Neuron (in vitro differentiated cells): ENCODE measurements at regions not wholly inside any gene's neighbourhood (a gene's known extent, or its start where the extent isn't known, plus 50 kb on each side); places are given as distances from the start of the nearest gene placed in this dataset.

Experiments used
- H2AFZ ChIP-seq: one replicate; pipeline ENCODE4 v1.6.1; 2013; ENCODE audit warnings: low read depth, mild to moderate bottlenecking, inconsistent platforms, low read length, moderate library complexity
- H3K27me3 ChIP-seq: one replicate; pipeline ENCODE4 v1.6.1; 2013; ENCODE audit warnings: low read length; ENCODE audit not compliant: insufficient read depth
- H3K36me3 ChIP-seq: one replicate; pipeline ENCODE4 v1.6.1; 2013; ENCODE audit warnings: low read length; ENCODE audit not compliant: insufficient read depth
- H3K4me1 ChIP-seq: one replicate; pipeline ENCODE4 v1.6.1; 2013; ENCODE audit warnings: low read length; ENCODE audit not compliant: insufficient read depth
- H3K4me3 ChIP-seq: 2 replicates; pipeline ENCODE4 v1.5.1; 2013; ENCODE audit warnings: mild to moderate bottlenecking, low read length, moderate library complexity
- H3K9me3 ChIP-seq: one replicate; pipeline ENCODE4 v1.6.1; 2013; ENCODE audit warnings: low read length

DNA sequence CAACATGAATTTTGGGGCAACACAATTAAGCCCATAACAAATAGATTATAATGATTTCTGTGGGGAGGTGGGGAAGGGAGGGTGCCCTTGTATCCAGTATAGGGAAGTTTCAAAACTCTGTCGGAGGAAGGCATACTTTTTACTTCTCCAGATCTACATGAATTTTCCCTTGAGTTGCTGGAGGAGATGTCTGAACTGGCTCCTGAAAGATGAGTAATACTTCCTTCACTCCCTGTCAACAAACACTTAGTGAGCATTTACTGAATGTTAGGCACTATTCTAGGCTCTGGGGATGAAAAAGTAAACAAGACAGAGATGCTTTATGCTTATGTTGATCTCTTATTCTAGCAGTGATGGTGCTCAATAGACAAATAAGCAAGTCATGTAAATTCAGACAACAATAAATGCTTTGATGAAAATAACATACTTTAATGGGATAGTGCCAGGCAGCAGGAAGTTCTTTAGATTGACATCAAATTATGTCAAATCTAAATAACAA lies 197.9 kb upstream of the ANKH start:
- Histone ChIP-seq H3K4me1 (no peaks in the 10 kb centered on the region), H3K36me3 (no peaks in the 10 kb centered on the region), H3K27me3 (no peaks in the 10 kb centered on the region), H2AFZ (no peak overlapping the region), H3K4me3 (no peak overlapping the region), H3K9me3 (no peaks in the 10 kb centered on the region)

DNA sequence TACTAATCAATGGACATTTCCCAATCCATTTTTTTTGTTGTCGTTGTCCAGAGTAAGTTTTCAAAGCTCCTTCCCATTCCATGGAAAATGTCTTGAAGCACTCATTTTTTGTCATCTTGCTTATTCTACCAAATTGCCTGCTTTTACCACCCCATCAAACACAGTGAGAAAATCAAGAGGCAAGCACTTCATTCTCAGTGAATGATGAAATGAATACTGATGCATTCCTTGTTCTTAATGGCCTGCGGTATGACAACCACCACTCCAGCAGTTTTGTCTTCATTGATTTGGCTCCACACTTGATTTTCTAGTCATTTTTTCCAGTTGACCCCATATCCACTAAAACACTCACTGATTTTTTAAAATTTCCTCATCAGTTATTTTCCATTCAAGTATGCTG lies 193.5 kb upstream of the ANKH start:
- Histone ChIP-seq H3K36me3 (no peaks in the 10 kb centered on the region), H3K9me3 (no peaks in the 10 kb centered on the region), H3K4me1 (no peaks in the 10 kb centered on the region)

DNA sequence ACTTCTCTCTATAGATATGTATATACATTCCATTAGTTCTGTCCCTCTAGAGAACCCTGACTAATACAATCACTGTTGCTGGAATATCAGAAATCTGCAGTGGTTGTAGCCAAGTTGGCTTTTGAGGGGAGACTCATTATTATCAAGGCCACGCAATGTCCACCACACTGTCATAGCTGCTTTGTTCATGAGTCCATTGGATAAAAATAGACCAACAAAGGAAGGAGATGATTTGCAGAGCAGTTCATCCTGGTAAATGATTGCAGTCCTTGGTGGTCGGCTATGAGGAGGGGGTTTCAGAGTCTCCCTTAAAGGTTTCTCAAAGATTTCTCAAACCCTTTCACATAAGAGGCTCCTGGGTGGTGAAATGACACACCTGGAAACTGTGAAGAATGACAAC lies 192.8 kb upstream of the ANKH start:
- Histone ChIP-seq H2AFZ (no peak overlapping the region), H3K36me3 (no peaks in the 10 kb centered on the region), H3K9me3 (no peaks in the 10 kb centered on the region), H3K4me1 (no peaks in the 10 kb centered on the region), H3K4me3 (no peak overlapping the region), H3K27me3 (no peaks in the 10 kb centered on the region)

More for the DNA sequence above, 193.5 kb upstream of the ANKH start:
- no peaks in the 10 kb centered on the region for H3K27me3 ChIP-seq
- H2AFZ ChIP-seq: no peak overlapping the region
- H3K4me3 ChIP-seq: no peak overlapping the region

DNA sequence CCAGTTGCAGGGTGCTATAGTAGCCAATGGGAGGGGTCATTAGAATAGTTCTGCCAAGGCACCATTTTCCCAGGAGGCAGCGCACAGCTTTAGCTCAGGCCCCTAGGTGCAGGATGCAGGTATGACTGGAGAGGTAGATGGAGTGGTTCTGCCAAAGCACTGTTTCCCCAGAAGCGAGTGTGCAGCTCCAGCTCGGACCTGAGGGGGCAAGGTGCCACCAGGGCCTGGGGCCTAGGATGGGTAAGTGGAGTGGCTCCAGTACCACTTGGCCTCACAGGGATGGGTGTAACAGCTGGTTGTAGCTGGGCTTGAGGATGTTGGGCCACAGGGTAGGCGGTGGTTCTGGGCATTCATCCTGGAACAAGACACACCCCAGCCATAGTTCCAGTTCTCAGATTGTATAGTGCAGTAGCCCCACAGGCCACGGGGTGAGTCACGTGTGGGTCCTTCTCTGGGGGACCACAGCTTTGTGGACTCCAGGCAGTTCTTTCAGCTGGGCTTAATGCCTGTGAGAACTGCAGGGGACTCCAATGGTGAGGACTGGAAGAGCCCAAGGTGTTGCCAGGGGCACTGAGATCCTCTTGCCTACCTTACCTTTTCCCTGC lies 185.5 kb upstream of the ANKH start:
- no peaks in the 10 kb centered on the region for H3K27me3 ChIP-seq
- H2AFZ ChIP-seq: no peak overlapping the region
- no peaks in the 10 kb centered on the region for H3K4me1 ChIP-seq
- H3K36me3 ChIP-seq: no peaks in the 10 kb centered on the region
- no peaks in the 10 kb centered on the region for H3K9me3 ChIP-seq
- no peak overlapping the region for H3K4me3 ChIP-seq

DNA sequence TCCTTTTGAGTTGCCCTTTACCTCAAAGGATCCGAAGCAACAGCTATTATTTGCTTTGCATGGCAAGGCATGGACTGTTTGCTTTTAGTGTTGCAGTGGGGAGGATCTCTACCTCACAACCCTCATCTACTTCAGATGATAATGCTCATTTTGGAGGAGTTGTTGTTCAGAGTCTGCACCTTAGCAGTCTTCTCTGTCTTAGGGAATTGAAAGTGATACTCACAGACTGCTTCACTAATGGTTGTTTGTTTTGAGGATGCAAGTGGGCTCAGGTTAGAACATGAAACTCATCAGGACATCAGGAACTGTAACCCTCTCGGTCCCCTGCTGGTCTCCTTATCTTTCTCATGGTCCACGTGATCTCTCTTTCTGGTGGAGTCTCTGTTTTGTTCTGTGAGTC lies 172.9 kb upstream of the ANKH start:
- H3K4me1 ChIP-seq: no peaks in the 10 kb centered on the region
- H3K36me3 ChIP-seq: no peaks in the 10 kb centered on the region
- no peaks in the 10 kb centered on the region for H3K27me3 ChIP-seq
- H3K4me3 ChIP-seq: no peak overlapping the region
- no peak overlapping the region for H2AFZ ChIP-seq
- no peaks in the 10 kb centered on the region for H3K9me3 ChIP-seq

DNA sequence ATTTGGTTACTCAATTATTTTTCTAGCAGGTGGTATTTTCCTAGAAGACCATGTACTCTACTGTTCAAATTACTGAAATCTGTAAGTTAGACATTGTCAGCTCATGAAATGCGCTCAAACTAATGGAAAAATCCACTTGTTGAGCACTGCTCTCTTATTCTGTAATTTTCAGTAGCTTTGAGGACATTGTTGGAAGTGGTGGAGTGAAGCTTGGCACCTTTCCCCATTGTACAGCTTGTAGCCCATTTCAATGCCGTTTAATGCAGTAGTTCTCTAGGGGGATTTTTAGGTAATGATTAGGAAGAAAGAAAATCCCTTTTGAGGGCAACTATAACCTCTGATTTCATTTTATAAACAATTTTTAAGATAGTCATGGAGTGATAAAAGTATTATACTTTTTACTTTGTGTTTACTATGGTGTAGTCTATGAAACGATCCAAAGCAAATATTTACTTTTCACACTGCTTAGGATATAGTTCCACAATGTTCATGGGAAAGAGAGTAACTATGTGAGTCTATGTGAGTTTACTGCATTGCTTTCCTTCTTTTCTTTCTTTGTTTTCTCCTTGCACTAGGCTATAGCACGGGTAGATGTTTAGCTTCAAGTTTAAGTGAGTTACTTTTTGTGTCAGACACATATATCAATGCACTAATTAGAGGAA lies 165.8 kb upstream of the ANKH start:
- no peaks in the 10 kb centered on the region for H3K36me3 ChIP-seq
- H3K4me1 ChIP-seq: no peaks in the 10 kb centered on the region
- no peak overlapping the region for H2AFZ ChIP-seq
- H3K27me3 ChIP-seq: no peaks in the 10 kb centered on the region
- no peak overlapping the region for H3K4me3 ChIP-seq
- no peaks in the 10 kb centered on the region for H3K9me3 ChIP-seq

DNA sequence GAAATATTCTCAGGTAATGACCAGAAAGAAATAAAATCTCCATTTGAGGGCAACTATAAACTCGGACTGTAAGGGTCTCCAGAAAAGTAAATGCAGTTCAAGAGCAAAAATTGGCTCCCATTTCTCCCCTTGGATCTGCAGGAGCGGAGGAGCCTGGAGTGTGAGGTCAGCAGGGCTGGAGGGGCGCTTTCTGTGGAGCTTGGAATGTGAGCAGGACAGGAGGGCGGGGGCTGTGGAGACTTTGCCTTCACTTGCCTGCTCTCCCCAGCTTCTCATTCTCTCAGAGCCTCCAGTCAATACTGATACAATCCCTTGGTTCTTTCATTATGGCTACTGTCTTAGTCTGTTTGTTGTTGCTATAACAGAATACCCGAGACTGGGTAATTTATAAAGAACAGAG lies 162.8 kb upstream of the ANKH start:
- no peaks in the 10 kb centered on the region for H3K27me3 ChIP-seq
- H3K9me3 ChIP-seq: no peaks in the 10 kb centered on the region
- H2AFZ ChIP-seq: no peak overlapping the region
- H3K4me1 ChIP-seq: no peaks in the 10 kb centered on the region
- no peaks in the 10 kb centered on the region for H3K36me3 ChIP-seq
- H3K4me3 ChIP-seq: no peak overlapping the region

DNA sequence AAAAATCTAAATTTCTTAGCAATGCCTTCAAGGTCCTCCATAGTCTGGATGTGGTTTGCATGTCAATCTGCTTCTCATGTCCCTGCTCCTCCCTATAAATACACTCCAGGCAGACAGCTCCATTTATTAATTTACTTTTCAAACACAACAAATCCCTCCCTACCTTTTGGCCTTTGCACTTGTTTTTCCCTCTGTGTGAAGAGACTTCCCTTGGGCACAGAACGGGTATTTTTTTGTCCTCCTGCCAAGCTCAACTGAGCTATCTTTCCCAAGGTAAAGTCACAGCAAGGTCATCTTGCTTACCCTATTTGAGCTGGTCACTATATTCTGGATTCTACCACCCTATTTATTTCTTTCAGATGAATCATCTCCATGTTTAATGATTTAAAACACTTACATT lies 159.6 kb upstream of the ANKH start:
- Histone ChIP-seq H3K27me3 (no peaks in the 10 kb centered on the region), H3K4me3 (no peak overlapping the region), H3K36me3 (no peaks in the 10 kb centered on the region), H3K9me3 (no peaks in the 10 kb centered on the region), H2AFZ (no peak overlapping the region), H3K4me1 (no peaks in the 10 kb centered on the region)

DNA sequence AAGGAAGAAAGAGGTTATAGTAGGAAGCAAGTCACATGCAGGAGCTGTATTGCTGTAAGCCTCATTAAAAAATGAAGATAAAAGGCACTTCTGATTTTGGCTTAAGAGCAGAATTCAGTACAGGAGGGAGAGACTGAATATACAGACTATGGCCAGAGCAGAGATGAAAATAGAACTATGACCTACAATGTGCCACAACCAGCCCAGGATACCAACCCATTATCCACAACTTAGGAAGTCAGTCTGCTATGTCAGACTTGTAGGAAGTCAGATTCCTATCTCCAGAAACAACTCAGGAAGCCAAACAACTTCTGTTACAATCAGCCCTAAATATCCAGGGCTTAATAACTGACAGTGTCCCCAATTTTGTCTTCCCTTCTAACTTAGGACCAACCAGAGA lies 156.2 kb upstream of the ANKH start:
- Histone ChIP-seq H3K9me3 (no peaks in the 10 kb centered on the region), H3K4me1 (no peaks in the 10 kb centered on the region), H3K36me3 (no peaks in the 10 kb centered on the region), H3K27me3 (no peaks in the 10 kb centered on the region), H3K4me3 (no peak overlapping the region), H2AFZ (no peak overlapping the region)

DNA sequence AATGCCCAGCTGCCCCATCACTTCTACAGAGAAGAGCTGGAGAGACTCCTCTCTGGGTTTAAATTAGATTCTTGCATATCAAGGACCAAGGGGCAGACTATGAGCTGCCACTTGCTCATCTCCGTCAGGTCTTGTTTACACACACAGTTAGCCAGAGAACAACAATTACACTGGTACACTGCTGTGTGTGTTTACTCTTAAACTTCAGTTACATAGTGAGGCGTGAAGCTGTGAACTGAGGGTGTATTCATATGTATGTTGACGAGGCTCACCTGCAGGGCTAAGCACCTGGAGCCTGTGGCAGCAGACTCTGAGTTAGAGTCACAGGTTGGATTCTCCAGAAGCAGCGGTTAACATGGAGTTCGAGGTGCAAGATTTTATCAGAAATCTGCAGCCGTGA lies 155.4 kb upstream of the ANKH start:
- no peak overlapping the region for H2AFZ ChIP-seq
- no peaks in the 10 kb centered on the region for H3K36me3 ChIP-seq
- no peak overlapping the region for H3K4me3 ChIP-seq
- H3K4me1 ChIP-seq: no peaks in the 10 kb centered on the region
- H3K9me3 ChIP-seq: no peaks in the 10 kb centered on the region
- H3K27me3 ChIP-seq: no peaks in the 10 kb centered on the region

DNA sequence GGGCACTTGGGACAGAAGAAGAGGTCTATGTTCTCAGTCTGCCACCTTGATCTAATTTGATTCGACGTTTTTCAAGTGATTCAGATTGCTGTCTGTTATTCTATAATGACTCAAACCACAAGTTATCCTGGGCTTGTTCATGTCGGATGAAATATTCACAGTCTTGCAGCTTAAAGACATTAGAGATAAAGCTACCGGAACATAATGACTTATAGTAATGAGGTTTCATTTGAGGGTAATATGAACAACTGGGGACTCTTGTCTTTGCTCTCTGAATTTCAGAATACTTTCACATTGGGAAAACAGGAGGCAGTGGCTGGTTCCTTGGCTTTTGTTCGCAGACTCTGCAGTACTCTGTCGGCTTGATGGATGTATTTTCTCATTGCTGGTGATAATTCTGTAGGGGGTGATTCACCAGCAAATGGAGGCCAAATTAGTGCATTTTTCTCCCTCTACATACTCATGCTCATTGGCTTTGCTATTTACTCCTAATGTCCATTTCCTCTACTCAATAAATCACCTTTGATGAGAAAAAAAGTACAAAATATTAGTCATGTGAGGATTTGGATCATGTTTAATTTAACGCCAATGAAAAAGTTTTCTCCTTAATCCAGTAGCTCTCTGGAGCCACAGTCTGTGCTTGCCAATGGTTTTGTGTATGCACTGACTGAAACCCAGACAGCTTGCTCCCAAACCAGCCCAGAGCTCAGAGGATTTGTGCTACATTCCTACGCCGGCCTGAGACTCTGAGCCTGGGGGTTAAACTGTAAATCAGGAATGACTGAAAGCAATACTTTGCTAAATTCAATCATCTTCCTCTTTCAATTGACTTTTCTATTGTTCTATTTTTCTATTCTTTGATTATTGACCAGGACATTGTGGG lies 154.7 kb upstream of the ANKH start:
- H3K4me3 ChIP-seq: no peak overlapping the region
- no peaks in the 10 kb centered on the region for H3K27me3 ChIP-seq
- H2AFZ ChIP-seq: no peak overlapping the region

DNA sequence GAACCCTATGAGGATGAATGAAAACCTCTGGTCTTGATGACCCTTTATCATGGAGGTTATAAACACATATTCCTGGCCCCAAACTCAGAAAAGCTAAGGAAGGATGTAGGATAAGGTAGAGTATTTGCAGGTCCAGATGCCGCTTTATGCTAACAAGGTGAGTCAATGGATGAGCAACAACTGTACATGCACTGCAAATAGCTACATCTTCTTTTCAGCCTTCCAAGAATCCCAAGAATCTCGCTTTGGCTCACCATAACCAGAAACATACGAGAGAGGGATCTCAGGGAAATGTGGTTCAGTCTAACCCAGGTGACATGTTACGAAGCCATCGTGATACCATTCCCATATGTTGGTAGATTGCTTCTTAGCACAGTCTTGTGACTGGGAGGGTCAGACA lies 152.3 kb upstream of the ANKH start:
- H3K36me3 ChIP-seq: no peaks in the 10 kb centered on the region
- H3K27me3 ChIP-seq: no peaks in the 10 kb centered on the region
- no peak overlapping the region for H3K4me3 ChIP-seq
- peaks cover 11% of the 10 kb centered on the region for H3K4me1 ChIP-seq
- no peak overlapping the region for H2AFZ ChIP-seq
- no peaks in the 10 kb centered on the region for H3K9me3 ChIP-seq

More for the DNA sequence above, 154.7 kb upstream of the ANKH start:
- Histone ChIP-seq H3K9me3 (no peaks in the 10 kb centered on the region), H3K4me1 (peaks cover 4% of the 10 kb centered on the region), H3K36me3 (no peaks in the 10 kb centered on the region)

DNA sequence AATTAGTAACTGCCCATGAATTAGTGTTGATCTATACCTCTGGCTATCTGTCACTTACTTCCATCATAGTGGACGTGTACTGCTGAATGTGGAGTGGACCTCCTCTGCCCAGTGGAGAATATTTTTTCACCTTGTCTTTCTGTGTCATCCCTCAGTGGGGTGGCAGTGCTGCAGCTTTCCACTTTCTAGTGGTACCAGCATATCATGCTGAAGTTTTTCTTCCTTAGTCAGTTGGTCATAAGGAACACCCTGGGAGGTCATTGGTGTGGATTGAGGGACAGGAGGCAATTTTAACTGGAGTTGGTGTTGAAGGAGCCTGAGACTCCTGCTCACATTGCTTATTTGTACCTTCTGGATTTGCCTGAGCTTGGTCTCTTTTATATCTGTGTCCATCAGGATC lies 151.7 kb upstream of the ANKH start:
- no peaks in the 10 kb centered on the region for H3K27me3 ChIP-seq
- H3K36me3 ChIP-seq: no peaks in the 10 kb centered on the region
- no peak overlapping the region for H3K4me3 ChIP-seq
- H2AFZ ChIP-seq: no peak overlapping the region
- peaks cover 11% of the 10 kb centered on the region for H3K4me1 ChIP-seq
- no peaks in the 10 kb centered on the region for H3K9me3 ChIP-seq
